GM18519 (cell line): ENCODE measurements at regions not wholly inside any gene's neighbourhood (a gene's known extent, or its start where the extent isn't known, plus 50 kb on each side); places are given as distances from the start of the nearest gene placed in this dataset.

Source experiments
- ATAC-seq: cut with Tn5 transposase; IDR thresholded peaks from one replicate; pipeline ENCODE4 v1.9.1; 2021; ENCODE audit warnings: mild to moderate bottlenecking, moderate library complexity; ENCODE audit not compliant: unreplicated experiment, low FRiP score

GRCh38 chr2:38174646-38175423 lies 98.9 kb upstream of the CYP1B1 start:
- no peak for ATAC-seq

GRCh38 chr2:38174131-38174530 lies 98.2 kb upstream of the CYP1B1 start:
- ATAC-seq: no peak

DNA sequence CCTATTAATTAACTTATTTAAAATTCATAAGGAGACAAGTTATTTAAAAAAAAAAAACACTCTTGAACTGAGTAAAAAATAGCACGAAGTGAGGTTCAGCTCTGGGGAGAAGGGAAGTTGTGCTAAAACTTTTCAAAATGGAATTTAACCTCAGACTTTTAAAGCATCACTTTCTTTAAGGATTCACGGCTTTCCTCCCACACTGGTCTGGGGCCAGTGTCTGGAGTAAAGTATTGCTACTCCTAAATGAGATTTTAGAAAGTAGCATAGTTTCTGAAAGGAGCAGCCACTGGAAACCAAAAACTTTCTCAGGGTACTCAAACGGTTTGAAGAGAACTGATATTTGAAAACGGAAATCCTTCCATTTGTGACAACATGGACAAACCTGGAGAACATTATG lies 97.7 kb upstream of the CYP1B1 start:
- no peak for ATAC-seq

GRCh38 chr2:38171208-38171855 lies 95.4 kb upstream of the CYP1B1 start:
- ATAC-seq: no peak

- no peak for ATAC-seq
These were observed 94.8 kb upstream of the CYP1B1 start for GRCh38 chr2:38170733-38171132.

DNA sequence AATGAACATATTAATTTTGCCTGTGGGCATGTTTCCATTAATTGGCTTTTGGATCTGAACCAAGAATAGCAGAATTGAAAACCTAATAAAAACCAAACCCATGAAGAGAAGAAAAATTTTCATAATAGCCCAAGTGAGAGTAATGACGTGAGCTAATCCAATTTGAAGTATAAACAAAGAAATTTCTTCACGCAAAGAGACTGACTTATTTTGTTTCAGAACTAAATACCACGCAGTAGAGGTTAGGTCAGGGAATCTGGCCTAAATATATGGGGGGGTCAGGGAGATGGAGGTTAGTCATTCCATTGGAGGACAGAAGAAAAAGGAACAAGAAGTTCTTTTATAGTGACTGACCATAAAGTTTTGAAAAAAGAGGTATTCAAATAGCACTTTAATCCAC lies 94.1 kb upstream of the CYP1B1 start:
- ATAC-seq: no peak

- no peak for ATAC-seq
These were observed 92.9 kb upstream of the CYP1B1 start for GRCh38 chr2:38168710-38169480.

DNA sequence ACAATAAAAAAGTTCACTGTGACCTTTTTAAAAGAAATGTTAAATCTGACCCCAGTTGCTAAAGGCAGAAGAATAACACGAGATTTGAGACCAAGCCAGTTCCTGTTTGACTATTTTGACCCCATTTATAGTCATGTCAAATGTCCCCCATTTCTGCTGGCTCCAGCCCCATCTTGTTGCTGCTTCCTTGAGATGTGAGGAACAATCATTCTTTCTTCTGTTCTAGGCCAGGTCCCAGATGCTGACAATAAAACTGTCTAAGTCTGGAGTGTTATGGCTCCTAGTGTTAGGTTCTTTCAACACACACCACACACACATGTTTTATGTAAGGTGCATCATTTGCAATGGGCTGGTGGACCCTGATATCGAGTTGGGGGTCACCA lies 92.0 kb upstream of the CYP1B1 start:
- ATAC-seq: no peak

- no peak for ATAC-seq
These were observed 89.7 kb upstream of the CYP1B1 start for GRCh38 chr2:38165698-38166097.

- ATAC-seq: no peak
These were observed 88.9 kb upstream of the CYP1B1 start for GRCh38 chr2:38164881-38165280.

DNA sequence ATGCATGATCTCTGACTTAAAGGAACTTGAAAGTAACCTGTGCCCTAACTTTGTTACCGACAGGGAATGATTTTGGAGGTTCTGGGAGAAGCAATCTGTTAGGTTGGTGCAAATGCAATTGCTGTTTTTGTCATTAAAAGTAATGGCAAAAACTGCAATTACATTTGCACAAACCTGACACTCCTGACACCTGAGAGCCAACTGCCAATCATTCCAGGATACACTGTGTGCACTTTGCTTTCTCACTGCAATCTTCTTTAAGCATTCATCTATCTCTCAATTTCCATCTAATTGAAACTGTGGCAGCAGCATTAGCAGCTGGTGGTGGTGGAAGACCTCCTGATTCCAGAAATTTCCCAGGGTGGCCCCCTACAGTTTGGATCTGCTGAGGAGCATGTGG lies 87.6 kb upstream of the CYP1B1 start:
- ATAC-seq: no peak

GRCh38 chr2:38163006-38163405 lies 87.1 kb upstream of the CYP1B1 start:
- ATAC-seq: no peak

DNA sequence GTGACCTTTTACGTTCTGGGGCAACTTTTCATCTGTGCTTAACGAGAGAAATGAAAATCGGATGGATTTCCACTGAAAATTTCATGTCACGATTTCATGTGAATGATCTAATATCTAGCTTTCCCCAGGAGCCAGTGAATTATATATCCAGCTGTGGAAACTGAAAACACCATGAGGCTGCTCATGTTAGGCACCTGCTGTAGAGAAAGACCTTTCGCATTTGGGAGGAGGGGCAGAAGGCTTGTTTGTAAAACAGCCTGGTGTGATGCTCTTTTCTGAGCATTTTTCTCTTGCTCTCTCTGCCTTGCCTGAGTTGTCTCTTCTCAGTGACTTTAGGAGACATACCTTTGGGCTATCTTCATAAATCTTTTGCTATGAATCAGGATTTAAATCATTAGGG lies 84.6 kb upstream of the CYP1B1 start:
- ATAC-seq: no peak

- ATAC-seq: no peak
These were observed 83.6 kb upstream of the CYP1B1 start for GRCh38 chr2:38159597-38159996.

- no peak for ATAC-seq
These were observed 83.2 kb upstream of the CYP1B1 start for GRCh38 chr2:38159191-38159590.

- ATAC-seq: no peak
These were observed 82.6 kb upstream of the CYP1B1 start for GRCh38 chr2:38158378-38159118.

DNA sequence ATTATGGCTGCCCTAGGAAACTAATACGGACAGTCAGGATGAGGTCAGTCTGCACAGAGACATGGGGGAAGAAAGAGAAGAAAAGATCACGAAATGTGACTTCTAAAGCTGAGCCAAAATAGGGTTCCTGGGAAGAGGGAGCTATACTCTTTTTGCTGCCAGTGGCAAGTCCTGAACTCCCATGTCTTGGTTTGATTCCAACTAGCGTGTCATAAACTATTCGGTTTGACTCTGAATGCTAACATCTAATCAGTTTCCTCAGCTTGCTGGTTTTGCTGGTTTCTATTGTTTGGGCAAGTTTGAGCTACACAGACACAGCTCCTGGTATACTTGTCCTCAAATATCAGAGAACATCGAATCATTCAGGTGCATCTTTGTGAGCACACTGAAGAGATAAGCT lies 80.5 kb upstream of the CYP1B1 start:
- ATAC-seq: no peak

DNA sequence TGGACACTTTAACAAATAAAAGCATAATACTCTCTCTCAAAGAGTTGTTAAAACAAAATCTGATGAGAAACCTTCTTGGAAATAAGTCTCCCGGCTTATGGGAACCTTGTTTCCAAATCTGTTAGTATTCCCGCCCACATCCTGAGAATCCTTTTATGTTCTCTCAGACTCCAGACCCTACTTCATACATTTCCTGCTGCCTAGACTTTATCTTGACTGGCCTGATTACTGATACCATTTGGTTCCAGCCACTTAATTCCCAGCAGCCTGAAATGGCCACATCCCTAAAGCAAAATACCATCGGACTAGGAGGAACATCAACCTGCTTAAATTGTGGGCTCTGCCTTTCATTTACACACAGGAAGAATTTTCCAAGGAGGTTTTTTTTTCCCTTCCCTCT lies 79.1 kb upstream of the CYP1B1 start:
- ATAC-seq: no peak

DNA sequence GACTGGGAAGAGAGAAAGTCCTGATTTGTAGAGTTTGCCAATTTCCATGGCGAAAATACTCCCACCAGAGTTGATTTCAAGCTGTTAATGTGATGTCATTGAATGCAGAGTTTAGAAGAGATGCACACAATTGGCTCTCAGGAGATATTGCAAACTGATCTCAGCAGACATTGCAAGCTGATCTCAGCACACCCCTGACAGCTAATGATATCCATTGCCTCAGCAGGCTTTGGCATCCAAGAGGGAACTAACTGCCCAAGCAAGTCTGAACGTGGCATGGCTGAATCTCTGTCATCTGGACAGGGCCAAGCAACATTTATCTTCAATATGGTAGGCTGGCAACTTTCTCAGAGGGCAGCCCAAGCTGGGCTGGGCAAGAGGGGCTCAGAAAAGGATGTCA lies 78.4 kb upstream of the CYP1B1 start:
- ATAC-seq: no peak

DNA sequence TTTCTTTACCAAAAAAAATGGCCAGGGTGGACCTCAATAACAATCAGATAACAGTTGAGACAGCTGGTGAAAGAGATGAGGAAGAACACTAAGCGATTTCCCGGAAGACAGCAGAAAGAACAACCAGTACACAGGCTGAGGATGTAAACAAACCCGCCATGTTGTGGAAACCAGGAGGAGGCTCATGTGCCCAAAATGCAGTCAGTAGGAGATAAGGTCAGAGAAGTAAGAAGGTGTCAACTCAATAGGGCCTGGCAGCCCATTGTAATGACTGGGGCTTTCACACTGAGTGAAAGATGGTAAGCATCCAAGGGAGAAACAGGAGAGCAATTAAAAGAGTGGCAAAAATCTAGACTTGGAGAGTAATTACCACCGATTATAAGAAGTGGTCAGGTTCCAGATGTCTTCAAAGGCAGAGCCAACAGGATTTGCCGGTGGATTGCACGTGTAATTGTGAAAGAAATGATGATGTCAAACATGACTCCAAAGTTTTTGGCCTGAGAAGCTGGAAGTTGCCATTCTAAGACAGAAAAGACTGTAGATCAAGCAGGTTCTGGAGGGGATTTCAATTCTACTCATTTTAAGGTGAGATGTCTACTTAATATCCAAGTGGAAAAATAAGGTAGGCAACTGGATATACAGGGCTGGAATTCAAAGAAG lies 77.7 kb upstream of the CYP1B1 start:
- no peak for ATAC-seq
